SH-SY5Y (cell line): ENCODE measurements at regions not wholly inside any gene's neighbourhood (a gene's known extent, or its start where the extent isn't known, plus 50 kb on each side); places are given as distances from the start of the nearest gene placed in this dataset.

Source experiments
- GATA2 ChIP-seq: IDR thresholded peaks from 2 replicates; pipeline ENCODE4 v1.6.1; 2011; ENCODE audit warnings: mild to moderate bottlenecking, low read depth, low read length
- GATA3 ChIP-seq: IDR thresholded peaks from 2 replicates; pipeline ENCODE4 v1.6.1; 2011; ENCODE audit warnings: low read depth, mild to moderate bottlenecking, low read length, moderate library complexity

DNA sequence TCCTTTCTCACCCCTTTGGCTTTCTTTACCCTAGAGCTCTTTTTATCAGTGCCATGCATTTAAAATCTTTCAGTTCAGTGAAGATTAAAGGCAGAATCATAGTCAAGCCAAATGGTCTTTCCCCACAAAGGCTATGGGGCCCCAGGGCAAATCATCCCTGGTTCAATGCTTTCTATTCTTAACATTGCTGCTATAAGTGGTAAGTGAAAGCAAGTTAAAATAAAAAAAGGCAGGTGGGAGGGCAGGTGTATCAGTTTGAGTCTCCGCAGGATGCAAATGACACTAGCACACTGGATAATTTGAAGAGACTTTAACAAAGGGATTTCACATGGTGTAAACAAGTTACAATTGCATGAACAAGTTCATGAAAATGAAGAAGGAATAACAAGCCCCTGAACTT, 757.4 kb downstream of the SATB2 start:
- no peak for TF ChIP-seq GATA3
- no peak for TF ChIP-seq GATA2
